ENCODE measurements at regions not wholly inside any gene's neighbourhood (a gene's known extent, or its start where the extent isn't known, plus 50 kb on each side); places are given as distances from the start of the nearest gene placed in this dataset.

GRCh38 chr7:45236666-45237065, 79.1 kb downstream of the RAMP3 start (continued):
- TF ChIP-seq ZBTB11 (CRISPR knock-in tag; IDR thresholded peaks at IDR 0.05) = no peak
- TF ChIP-seq ZBTB40 (IDR thresholded peaks at IDR 0.05; ENCODE audit: borderline replicate concordance) = no peak
- TF ChIP-seq ATF2 (IDR thresholded peaks at IDR 0.05; ENCODE audit: low read length) = no peak
- no peak for TF ChIP-seq NFIC (IDR thresholded peaks at IDR 0.05; ENCODE audit: low read depth, low read length)
- no peak for TF ChIP-seq RAD21 (IDR thresholded peaks at IDR 0.05; ENCODE audit: insufficient read depth, low read depth, low read length)
- TF ChIP-seq RBBP5 (conservative IDR thresholded peaks at IDR 0.05) = no peak

Measured in GM12878 (cell line).